Glutamatergic neuron (in vitro differentiated cells): ENCODE measurements at regions not wholly inside any gene's neighbourhood (a gene's known extent, or its start where the extent isn't known, plus 50 kb on each side); places are given as distances from the start of the nearest gene placed in this dataset.

Experiments used
- DNase-seq: peaks from one replicate; pipeline ENCODE4 v3.0.0; 2022
- H3K27ac Mint-ChIP-seq: one replicate; pipeline ENCODE4 v1.8.0; 2020; ENCODE audit warnings: mild to moderate bottlenecking, mixed read lengths, inconsistent platforms; ENCODE audit not compliant: unreplicated experiment
- H3K27me3 Mint-ChIP-seq: one replicate; pipeline ENCODE4 v1.8.0; 2020; ENCODE audit warnings: mild to moderate bottlenecking, moderate library complexity, mixed read lengths, inconsistent platforms; ENCODE audit not compliant: unreplicated experiment
- H3K36me3 Mint-ChIP-seq: one replicate; pipeline ENCODE4 v1.8.0; 2020; ENCODE audit warnings: mild to moderate bottlenecking, mixed read lengths, inconsistent platforms; ENCODE audit not compliant: unreplicated experiment
- H3K4me1 Mint-ChIP-seq: one replicate; pipeline ENCODE4 v1.8.0; 2020; ENCODE audit warnings: mild to moderate bottlenecking, low read depth, mixed read lengths, inconsistent platforms; ENCODE audit not compliant: unreplicated experiment
- H3K4me3 Mint-ChIP-seq: one replicate; pipeline ENCODE4 v1.8.0; 2020; ENCODE audit warnings: mild to moderate bottlenecking, mixed read lengths, inconsistent platforms; ENCODE audit not compliant: unreplicated experiment
- H3K9me3 Mint-ChIP-seq: one replicate; pipeline ENCODE4 v1.8.0; 2020; ENCODE audit warnings: mild to moderate bottlenecking, moderate library complexity, mixed read lengths, inconsistent platforms; ENCODE audit not compliant: unreplicated experiment
- CTCF ChIP-seq: fragments of 200-600 bp; sonication (generic); IDR thresholded peaks from one replicate; pipeline ENCODE4 v1.5.0; 2021; ENCODE audit not compliant: partially characterized antibody, unreplicated experiment

DNA sequence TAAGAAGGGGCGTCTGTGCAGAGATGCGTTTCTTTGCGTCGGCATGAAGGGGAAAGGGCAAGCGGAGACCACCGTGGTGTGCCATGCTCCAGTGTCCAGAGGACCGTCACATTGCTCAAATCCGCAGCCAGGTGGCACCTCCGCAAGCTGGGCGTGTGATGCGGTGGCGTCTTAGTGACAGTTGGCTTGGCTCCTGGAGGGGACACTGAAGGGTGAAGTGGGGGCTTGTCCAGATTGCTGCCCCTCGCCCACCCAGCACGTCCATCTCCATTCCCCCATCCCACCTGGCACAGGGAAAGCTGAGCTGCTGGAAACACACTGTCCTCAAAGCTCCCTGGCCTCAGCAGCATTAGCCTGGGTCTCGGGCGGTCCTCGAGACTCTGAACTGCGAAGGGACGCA lies 135.3 kb downstream of the SOX1 start:
- H3K4me1 Mint-ChIP-seq: peaks cover 11% of the 10 kb centered on the region

GRCh38 chr13:112202966-112203365 lies 136.0 kb downstream of the SOX1 start:
- Mint-ChIP-seq H3K27ac (no peak overlapping the region), H3K4me1 (peaks cover 11% of the 10 kb centered on the region), H3K36me3 (no peaks in the 10 kb centered on the region), H3K27me3 (no peaks in the 10 kb centered on the region), H3K4me3 (no peak overlapping the region), H3K9me3 (peaks cover 2% of the 10 kb centered on the region)
- DNase-seq: no peak
- no peak for TF ChIP-seq CTCF

More for the DNA sequence above, 135.3 kb downstream of the SOX1 start:
- Mint-ChIP-seq H3K9me3 (peaks cover 2% of the 10 kb centered on the region), H3K4me3 (no peak overlapping the region), H3K27ac (no peak overlapping the region), H3K27me3 (peaks cover 1% of the 10 kb centered on the region), H3K36me3 (no peaks in the 10 kb centered on the region)
- no peak for DNase-seq
- TF ChIP-seq CTCF: no peak

GRCh38 chr13:112203614-112204013 lies 136.7 kb downstream of the SOX1 start:
- Mint-ChIP-seq H3K27ac (no peak overlapping the region), H3K4me3 (no peak overlapping the region), H3K36me3 (no peaks in the 10 kb centered on the region), H3K27me3 (peaks cover 2% of the 10 kb centered on the region), H3K9me3 (peaks cover 2% of the 10 kb centered on the region), H3K4me1 (peaks cover 11% of the 10 kb centered on the region)
- no peak for TF ChIP-seq CTCF
- DNase-seq: no peak

GRCh38 chr13:112204346-112205327 lies 137.7 kb downstream of the SOX1 start:
- H3K27me3 Mint-ChIP-seq: peaks cover 2% of the 10 kb centered on the region
- TF ChIP-seq CTCF: no peak

DNA sequence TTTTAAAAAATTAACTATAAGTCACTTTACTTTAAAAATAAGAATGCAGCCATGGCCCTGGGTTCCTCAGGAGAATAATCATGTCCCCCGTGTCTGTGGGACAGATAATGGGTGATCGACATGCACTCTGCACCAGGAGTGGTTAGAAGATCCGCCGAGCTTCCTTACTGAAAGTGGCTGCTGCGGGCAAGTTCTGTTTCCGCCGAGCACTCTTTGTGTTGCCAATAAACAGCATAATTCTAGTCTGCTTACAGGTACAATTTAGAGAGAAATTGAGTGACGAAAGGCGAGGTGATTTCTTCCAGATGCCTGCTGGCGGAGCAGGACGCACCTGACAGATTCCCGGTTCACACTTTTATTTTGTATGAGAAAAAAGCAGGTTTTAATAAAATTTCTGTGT lies 139.0 kb downstream of the SOX1 start:
- H3K36me3 Mint-ChIP-seq: no peaks in the 10 kb centered on the region
- peaks cover 11% of the 10 kb centered on the region for H3K4me1 Mint-ChIP-seq
- peaks cover 2% of the 10 kb centered on the region for H3K27me3 Mint-ChIP-seq
- TF ChIP-seq CTCF: no peak
- peaks cover 2% of the 10 kb centered on the region for H3K9me3 Mint-ChIP-seq
- no peak overlapping the region for H3K27ac Mint-ChIP-seq
- no peak for DNase-seq
- no peak overlapping the region for H3K4me3 Mint-ChIP-seq

More at GRCh38 chr13:112204346-112205327, 137.7 kb downstream of the SOX1 start:
- peaks cover 11% of the 10 kb centered on the region for H3K4me1 Mint-ChIP-seq
- no peak for DNase-seq
- no peaks in the 10 kb centered on the region for H3K36me3 Mint-ChIP-seq
- no peak overlapping the region for H3K4me3 Mint-ChIP-seq
- H3K9me3 Mint-ChIP-seq: peaks cover 2% of the 10 kb centered on the region
- H3K27ac Mint-ChIP-seq: no peak overlapping the region
